HCT116 (cell line): ENCODE measurements at regions not wholly inside any gene's neighbourhood (a gene's known extent, or its start where the extent isn't known, plus 50 kb on each side); places are given as distances from the start of the nearest gene placed in this dataset.

Source experiments
- CTCF ChIP-seq, 3 experiments: fragments of 200-600 bp in 1 of 3; sonication (generic) in 1 of 3; IDR thresholded peaks in 2 of 3; conservative IDR thresholded peaks in 1 of 3; 2 replicates each; pipeline ENCODE4 v1.5.1; 2012 to 2017; ENCODE audit warnings: low read depth in 2 of 3, low read length in 2 of 3, antibody characterized with exemption in 1 of 3, borderline replicate concordance in 1 of 3, control low read depth in 1 of 3, mild to moderate bottlenecking in 1 of 3, mixed read lengths in 1 of 3, mixed run types in 1 of 3, moderate library complexity in 1 of 3; ENCODE audit not compliant: insufficient read depth in 1 of 3
- REST ChIP-seq: IDR thresholded peaks from 2 replicates; pipeline ENCODE4 v1.6.1; 2012; ENCODE audit warnings: low read depth
- TF ChIP-seq, protein P1 (sequence below): IDR thresholded peaks from 2 replicates; pipeline ENCODE4 v1.6.1; 2012

GRCh38 chr3:40913192-40913591, 286.1 kb upstream of the CTNNB1 start:
- TF ChIP-seq CTCF (IDR thresholded peaks at IDR 0.05 in 2 of 3, conservative IDR thresholded peaks at IDR 0.05 in 1 of 3; ENCODE audit: borderline replicate concordance in 1 of 3, insufficient read depth in 1 of 3, low read depth in 2 of 3, low read length in 2 of 3) (no peak), REST (no peak)
- TF ChIP-seq, protein P1, sequence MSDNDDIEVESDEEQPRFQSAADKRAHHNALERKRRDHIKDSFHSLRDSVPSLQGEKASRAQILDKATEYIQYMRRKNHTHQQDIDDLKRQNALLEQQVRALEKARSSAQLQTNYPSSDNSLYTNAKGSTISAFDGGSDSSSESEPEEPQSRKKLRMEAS, result no peak
